ENCODE measurements at regions not wholly inside any gene's neighbourhood (a gene's known extent, or its start where the extent isn't known, plus 50 kb on each side); places are given as distances from the start of the nearest gene placed in this dataset.

GRCh38 chr16:85162478-85163277 lies 50.4 kb upstream of the CIBAR2 start:
- DNase-seq = no peak

DNA sequence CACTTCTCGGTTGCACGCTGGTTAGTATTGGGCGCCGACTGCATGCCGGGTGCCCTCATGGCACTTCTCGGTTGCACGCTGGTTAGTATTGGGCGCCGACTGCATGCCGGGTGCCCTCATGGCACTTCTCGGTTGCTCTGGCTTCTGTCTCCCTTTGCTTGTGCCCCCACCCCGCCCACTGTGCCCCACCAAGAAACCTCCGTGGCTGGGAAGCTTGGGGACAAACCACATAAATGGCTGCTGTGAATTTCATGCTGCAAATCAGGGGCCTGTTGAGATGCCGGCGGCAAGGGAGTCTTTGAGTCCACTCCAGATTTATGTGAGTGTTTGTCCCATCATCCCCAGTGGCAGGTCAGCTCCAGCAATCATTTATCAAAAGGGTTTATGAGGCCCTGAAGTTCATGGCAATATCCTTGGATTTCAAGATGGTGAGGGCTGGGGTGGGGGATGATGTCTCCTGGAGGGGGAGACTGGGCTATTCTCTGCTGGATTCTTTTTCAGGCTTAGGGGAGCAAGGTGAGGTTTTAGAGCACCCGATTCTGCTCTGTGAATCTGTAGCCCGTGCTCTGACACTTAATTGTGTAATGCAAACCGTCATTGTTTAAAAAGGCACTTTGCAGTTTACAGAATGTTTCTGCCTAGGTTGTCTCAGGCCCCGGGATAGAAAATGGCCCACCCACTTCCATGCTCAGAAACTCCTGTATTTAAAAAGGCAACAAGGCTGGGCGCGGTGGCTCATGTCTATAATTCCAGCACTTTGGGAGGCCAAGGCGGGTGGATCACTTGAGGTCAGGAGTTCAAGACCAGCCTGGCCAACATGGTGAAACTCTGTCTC lies 51.2 kb upstream of the CIBAR2 start:
- no peak for DNase-seq

DNA sequence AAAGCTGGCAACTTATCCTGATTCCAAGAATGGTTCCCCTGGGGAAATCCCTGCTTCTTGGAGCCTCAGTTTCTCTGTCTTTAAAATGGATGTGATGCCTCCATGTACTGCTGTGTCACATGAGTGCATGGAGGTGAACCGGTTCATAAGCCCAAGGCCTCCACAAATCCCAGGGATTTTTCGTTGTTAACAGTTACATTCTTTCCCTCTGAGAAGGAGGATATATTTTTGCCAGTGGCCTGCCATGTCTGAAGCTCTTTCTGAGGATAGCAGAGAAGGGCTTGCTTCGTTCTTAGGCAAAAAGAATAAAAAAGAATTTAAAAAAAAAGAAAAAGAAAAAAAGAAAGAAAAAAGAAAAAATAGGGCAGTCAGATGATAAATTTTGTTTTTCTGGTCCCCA lies 52.2 kb upstream of the CIBAR2 start:
- DNase-seq = no peak

GRCh38 chr16:85164838-85165516 lies 52.7 kb upstream of the CIBAR2 start:
- DNase-seq = no peak

- DNase-seq = no peak
These were observed 53.5 kb upstream of the CIBAR2 start for GRCh38 chr16:85165781-85166180.

DNA sequence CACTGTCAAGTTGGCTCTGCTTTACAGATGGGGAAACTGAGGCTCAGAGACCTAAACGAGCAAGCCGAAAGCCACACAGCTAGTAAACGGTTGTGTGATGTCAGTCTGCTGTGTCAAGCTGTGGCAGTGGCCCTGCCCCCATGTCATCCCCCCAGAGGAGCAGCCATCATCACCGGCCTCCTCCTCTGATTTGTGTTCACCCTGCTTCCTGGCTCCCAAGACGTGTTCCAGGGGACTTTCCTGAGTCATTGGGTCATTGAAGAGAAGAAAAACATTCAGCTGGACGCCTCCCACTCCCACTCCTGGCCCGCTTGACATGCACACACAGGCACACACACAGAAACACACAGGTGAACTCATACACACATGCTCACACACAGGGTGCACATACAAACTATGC lies 54.0 kb upstream of the CIBAR2 start:
- DNase-seq = no peak

GRCh38 chr16:85166699-85167588 lies 54.7 kb upstream of the CIBAR2 start:
- DNase-seq = no peak

- DNase-seq = no peak
These were observed 55.6 kb upstream of the CIBAR2 start for GRCh38 chr16:85167589-85168537.

GRCh38 chr16:85168732-85169256 lies 56.5 kb upstream of the CIBAR2 start:
- no peak for DNase-seq

DNA sequence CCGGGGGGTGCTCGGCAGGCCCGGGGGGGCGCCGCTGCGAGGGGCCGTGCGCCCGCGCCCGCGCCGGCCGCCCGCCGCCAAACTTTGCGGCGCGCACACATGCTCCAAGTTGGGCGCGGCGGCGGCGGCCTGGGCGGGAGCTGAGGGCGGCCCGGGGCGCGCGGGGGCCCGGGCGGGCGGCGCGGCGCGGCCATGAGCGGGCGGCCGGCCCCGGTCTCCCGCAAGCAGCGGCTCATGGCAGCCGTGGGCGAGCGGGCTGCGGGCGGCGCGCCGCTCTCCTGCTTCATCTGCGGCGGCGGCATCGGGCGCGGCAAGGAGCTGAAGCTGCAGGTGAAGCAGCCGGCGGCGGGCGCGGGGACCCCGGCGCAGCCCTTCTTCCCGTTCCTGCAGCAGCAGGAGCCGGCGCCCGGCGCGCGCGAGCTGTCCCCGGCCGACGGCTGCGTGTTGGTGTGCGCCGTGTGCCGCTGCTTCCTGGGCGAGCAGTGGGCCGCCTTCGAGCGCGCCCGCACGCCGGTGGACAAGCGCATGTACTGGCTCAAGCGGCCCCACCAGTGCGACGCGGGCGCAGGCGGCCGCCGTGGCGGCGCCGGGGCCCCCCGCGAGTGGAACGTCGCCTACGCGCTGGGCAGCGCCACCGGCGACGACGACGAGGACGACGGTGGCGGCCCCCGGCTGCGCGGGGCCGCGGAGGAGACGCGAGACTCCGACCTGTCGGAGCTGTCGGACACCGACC lies 57.2 kb upstream of the CIBAR2 start:
- DNase-seq = no peak

DNA sequence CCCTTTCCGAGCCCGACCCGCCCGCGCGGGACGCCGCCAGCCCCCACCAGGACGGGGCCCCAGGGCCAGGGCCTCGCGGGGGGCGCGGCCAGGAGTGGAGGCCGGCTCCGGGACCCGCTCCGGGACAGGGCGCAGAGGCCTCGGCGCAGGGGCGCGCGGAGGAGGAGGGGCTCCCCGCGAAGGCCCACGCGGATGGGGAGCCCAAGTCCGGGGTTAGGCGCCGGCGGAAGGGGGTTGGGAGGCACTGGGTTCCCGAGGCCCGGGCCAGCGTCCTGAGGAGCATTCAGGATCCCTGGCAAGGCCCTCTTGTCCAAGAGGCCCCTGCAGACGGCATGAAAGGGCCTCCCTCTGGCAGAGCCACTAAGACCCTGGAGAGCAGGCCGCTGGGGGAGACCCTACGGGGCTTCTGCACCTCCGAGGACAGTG lies 57.8 kb upstream of the CIBAR2 start:
- no peak for DNase-seq

DNA sequence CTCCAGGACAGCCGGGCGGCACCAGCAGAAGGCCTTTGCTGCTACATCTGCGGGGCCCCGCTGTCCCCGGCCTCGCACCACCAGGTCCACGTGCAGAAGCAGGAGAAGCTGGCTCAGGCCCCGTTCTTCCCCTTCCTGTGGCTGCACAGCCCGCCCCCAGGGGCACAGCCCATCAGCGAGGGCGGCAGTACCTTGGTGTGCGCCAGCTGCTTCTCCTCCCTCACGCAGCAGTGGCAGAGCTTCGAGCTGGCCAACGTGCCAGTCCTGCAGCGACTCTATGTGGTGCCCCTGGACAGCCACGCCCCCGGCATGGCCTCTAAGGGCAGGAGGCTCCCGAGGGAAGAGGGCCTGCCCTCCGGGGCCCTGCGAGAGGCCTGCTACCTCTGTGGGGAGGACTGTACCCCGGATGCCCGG lies 58.3 kb upstream of the CIBAR2 start:
- DNase-seq = no peak

DNA sequence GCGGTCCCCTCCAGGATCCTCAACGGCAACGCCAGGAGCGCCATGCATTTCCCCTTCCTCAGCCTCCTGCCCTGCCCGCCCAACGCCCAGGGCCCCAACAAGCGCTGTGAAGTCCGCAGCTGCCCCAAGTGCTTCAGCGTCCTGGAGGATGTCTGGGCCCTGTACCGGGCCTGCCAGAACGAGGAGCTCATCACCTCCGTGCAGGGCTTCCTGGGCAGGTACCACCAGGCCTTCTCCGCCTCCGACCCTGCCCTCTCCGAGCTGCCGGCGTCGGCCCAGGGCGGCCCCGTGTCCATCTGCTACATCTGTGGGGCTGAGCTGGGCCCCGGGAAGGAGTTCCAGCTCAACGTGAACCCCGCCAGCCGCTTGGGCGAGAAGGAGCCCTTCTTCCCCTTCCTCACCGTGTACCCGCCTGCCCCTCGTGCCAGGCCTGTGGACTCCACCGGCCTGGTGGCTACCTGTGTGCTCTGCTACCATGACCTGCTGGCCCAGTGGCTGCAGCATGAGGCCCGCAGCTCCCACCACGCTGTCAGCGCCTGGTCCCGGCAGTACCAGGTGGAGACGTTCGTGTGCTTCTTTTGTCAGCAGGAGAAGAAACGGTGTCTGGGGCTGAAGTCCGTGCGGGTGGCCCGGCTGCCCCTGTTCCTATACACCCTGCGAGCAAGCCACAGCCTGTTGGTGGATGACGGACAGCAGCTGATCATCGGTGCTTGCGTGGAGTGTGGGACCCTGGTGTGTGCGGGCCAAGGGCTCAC lies 58.9 kb upstream of the CIBAR2 start:
- DNase-seq = no peak

DNA sequence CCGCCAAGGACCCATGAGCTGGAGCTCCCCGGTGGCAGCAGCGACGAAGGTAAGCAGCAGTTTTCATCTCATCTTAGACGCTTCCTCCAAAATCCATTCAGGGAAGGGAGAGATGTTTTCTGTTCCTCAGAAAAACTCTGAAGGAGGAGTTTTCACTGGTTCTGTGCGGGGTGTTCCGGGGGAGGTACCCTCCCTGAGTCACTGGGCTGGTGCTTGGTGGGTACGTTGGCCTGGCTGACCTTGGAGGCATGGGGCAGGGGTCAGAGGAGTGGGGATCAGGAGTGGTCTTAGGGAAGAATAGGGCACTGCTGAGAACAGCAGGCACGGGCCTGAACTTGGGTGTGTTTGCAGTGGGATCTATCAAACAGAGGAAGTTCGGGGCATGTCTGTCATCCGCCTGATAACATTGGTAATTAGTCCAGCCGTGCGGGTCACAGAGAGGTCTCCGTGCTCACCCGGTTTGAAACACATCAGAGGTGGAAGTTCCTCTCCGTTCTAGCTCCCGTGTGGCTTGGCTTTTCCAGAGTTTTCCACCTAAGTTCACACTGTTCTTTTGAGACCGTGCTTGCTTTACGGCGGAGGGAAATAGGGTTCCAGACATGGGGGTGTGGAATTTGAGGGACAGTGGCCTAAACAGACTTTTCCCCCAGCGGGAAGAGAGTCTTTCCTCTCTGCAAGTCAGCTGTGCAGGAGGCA lies 59.6 kb upstream of the CIBAR2 start:
- DNase-seq = no peak

DNA sequence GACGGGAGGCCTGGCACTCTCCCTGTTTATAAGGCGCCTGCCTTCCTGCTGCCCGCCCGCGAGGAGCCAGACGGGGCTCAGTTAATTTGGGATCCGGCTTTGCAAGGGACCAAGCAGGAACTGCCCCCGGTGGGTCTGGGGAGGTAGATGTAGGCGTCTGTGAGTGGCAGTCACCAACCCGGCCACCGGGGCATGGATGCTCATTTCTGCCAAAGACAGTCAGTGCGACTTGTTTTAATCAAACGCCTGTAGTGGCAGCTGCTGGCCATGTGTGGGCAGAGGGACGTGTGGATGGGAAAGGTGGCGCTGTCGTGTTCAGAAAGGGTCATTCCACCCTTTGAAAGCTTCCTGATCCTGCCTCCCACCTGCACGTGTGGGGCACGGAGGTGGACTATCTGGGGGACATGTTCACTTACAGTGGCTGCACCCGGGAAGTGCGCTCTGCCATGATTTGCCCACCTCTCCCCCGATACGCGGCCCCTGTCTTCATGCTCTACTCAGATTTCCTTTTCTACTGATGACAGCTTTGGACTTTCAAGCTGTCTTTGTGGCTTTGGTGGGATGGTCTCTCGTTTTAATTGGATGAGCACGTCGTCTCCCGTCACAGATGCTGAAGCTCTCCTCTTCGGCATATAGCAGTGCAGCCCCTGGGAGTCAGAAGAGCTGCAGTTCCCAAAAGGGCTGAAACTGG lies 60.3 kb upstream of the CIBAR2 start:
- no peak for DNase-seq

DNA sequence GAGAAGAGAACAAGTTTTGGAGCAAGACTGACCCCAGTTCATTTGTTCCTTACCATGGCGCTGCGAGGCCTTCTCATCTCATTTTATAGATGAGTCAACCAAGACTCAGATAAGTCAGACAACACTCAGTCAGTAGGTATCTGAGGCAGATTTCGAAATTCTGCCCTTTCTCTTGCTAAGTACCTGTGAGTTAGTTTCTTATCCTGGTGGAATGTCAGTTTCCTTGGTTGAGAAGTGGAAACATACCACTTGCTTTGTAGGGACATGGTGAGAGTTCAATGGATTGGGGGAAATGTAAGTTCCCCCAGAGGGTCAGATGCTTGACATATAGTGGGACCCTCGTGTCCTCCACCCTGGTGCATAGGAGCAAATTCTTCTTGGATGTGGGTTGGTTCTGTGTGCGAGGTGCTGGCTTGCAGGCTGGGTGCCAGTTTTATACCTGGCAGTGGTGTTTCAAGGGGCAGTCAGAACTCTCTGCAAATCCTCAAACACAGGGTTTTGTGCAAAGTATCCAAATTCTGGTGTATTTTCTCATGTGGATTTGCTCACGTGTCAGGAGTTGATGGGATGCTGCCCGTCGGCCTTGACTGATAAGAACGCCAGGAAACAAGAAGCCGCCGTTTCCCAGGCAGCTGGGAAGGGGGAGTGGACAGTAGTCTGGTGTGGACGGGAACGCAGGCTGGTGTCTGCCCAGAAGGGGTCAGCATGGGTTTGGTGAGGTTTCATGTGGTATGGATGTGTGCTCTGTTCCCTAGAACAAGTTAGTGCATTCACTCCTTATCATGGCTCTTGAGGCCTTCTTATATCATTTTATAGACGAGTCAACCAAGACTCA lies 61.1 kb upstream of the CIBAR2 start:
- no peak for DNase-seq
